ENCODE measurements at regions not wholly inside any gene's neighbourhood (a gene's known extent, or its start where the extent isn't known, plus 50 kb on each side); places are given as distances from the start of the nearest gene placed in this dataset.

DNA sequence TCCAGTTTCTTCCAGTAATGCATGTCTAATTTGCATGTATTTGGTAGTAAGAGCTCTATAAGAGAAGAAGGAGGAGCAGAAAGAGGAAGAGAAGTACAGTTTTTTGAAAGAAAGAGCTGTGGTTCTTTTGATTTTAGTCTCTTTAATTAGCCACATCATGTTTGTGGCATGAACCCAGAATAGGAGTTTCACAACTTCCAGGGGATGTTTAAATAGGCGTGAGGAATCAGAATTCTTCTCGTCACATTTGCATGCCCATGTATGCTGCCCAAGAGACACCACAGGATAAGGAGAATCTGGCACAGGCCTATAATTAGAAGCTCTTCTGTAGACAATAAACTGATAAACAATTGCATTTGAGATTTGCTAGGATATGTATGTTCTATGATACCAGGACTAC is 78.7 kb downstream of the GAS1 start:
- TF ChIP-seq, protein P1, sequence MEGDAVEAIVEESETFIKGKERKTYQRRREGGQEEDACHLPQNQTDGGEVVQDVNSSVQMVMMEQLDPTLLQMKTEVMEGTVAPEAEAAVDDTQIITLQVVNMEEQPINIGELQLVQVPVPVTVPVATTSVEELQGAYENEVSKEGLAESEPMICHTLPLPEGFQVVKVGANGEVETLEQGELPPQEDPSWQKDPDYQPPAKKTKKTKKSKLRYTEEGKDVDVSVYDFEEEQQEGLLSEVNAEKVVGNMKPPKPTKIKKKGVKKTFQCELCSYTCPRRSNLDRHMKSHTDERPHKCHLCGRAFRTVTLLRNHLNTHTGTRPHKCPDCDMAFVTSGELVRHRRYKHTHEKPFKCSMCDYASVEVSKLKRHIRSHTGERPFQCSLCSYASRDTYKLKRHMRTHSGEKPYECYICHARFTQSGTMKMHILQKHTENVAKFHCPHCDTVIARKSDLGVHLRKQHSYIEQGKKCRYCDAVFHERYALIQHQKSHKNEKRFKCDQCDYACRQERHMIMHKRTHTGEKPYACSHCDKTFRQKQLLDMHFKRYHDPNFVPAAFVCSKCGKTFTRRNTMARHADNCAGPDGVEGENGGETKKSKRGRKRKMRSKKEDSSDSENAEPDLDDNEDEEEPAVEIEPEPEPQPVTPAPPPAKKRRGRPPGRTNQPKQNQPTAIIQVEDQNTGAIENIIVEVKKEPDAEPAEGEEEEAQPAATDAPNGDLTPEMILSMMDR (IDR thresholded peaks at IDR 0.05; ENCODE audit: low read depth, low read length, poor library complexity, severe bottlenecking), result no peak
- TF ChIP-seq EZH2phosphoT487 (IDR thresholded peaks at IDR 0.05; ENCODE audit: borderline replicate concordance, low read length), result no peak

Data from DOHH2 (cell line).